RCC 7860 (cell line): ENCODE measurements at regions not wholly inside any gene's neighbourhood (a gene's known extent, or its start where the extent isn't known, plus 50 kb on each side); places are given as distances from the start of the nearest gene placed in this dataset.

ENCODE experiments used
- DNase-seq: peaks from one replicate; pipeline ENCODE4 v3.0.0-alpha.2; 2015; ENCODE audit warnings: low spot score
- FAIRE-seq: peaks from 2 replicates; lab custom pipeline; 2012; peaks lifted over from hg19 to GRCh38; lab: Jason Lieb, UNC

DNA sequence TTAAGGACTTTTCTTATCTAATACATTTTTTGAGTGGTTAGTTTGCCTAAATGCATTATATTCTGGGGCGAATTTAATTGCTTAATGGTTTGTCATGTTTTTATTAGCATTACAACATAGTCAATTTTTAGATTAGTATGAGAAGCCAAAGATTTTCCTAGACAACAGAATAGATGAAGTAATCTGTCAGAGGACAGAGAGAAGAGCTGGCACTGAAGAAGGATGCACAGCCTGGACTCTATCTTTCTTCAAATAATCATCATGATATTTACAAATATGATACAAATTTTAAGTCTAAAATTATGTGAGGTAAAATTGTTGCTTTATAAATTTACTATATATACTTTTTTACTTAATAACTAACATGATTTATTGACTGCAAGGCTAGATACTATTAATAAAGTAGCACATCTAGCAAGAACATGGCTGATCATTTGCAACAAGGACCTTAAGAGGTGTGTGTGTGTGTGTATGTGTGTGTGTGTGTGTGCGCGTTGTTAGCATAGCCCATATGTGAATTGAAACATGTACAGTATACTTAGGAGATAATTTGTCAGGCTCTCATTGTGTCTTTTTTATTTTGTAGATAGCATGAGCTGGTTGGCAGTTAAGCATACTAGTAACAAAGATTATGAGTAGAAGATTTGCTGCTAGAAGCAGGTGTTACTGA, 752.2 kb downstream of the DCDC2C start:
- DNase-seq: no peak
- FAIRE-seq: no peak

DNA sequence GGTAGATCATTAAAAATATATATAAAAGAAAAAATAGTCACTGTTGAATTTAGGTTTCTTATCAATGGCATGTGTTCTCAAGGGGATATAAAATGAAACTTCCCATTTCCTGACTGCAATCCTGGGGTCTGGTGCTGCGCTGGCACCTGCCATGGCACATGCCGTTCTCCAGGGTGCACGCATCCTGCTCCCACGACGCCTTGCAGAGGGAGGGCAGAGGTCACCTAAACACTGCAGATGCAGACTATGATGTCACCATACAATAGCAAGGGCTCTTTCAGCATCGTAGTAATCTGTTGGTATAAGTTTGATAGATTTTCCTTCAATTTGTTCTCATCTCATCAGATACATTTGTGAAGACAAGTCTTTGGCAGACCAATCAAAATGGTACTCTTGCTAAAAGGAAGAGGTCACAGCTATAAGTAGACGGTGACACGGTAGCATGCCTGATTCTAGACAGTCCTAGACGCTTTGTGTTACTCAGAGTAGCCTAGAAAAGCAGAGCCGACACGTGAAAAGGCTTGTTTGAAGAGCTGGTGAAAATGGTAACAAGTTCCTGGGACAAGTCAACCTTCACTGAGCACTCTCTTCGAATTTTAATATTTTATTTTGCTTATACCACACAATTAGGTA, 761.4 kb downstream of the DCDC2C start:
- DNase-seq: no peak
- no peak for FAIRE-seq

DNA sequence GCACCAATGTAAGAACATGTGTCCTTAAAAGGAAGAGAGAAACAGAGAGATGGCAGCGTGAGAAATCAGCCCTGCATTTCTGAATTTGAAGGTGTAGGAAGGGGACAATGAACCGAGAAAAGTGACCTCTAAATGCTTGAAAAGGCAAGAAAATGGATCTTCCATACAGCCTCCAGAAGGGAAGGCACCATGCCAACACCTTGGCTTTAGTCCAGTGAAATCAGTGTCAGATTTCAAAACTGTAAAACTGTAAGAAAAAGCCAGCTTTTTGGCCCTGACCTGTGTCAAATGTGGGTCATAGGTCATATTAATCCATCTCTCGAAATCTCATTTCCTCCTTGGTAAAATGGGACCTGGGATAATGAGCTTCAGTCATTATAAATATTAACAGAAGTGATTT, 762.3 kb downstream of the DCDC2C start:
- FAIRE-seq (no peak), DNase-seq (no peak)

GRCh38 chr2:4475618-4476017, 772.2 kb downstream of the DCDC2C start:
- DNase-seq (no peak), FAIRE-seq (no peak)

DNA sequence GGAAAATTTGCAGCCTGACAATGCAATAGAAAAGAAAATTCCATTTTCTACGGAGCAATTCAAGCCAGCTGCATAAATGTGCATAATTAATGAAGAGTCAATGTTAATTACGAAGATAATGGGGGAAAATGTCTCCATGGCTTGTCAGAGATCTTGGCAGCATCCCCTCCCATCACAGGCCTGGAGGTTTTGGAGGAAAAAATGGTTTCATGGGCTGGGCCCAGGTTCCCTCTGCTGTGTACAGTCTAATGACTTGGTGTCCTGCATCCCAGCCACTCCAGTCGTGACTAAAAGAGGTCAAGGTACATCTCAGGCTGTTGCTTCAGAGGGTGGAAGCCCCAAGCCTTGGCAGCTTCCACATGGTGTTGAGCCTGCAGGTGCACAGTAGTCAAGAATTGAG, 779.7 kb downstream of the DCDC2C start:
- FAIRE-seq: no peak
- no peak for DNase-seq

DNA sequence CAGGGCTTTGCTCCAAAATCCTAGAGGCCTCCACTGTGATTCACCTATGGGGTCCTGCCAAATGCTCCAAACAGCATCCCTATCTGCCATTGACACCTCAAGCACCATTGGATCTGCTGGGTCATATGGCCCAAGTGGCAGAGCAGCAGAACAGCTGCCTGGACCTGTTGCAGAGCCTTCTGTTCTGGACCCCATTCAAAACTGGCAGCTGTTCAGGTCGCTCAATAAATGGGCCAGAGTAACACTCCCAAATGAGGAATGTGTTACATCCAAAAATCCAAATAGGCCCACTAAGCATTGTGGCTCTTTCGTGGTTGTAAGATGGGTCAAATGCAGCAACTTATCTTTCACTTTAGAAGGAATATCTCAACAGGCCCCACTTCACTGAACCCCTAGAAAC, 783.6 kb downstream of the DCDC2C start:
- DNase-seq (no peak), FAIRE-seq (no peak)

DNA sequence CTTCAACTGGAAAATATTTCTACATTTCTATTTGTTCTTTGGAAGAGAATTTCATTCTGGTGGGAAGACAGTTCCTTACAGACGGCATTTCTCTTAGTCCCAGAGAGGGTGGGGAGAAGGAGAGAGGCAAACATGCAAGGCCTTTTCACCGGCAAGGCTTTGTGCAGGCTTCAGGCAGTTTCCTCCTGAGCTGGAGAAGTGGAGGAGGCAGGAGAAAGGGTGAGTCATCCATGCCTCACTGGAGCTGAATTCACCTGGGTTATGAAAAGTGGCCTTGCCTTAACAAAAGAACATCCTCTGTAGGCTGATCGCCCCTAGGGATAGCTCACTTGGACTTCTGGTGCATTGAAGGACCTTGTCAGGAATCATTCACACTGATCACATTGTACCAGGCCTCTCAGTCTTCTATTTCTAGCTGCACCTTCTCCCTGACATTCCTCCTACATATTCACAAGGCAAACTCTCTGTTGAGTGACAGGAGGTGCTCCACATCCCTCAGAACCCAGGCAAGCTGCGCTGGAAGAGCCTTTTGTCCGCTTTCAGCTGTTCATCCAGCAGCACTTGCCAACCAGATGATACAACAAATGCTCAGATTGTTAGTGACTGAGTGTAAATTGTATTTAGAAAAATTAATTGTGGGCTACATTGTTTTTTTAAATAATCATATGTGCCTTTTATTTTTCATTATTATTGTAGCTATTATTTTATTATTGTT, 796.1 kb downstream of the DCDC2C start:
- FAIRE-seq: no peak

DNA sequence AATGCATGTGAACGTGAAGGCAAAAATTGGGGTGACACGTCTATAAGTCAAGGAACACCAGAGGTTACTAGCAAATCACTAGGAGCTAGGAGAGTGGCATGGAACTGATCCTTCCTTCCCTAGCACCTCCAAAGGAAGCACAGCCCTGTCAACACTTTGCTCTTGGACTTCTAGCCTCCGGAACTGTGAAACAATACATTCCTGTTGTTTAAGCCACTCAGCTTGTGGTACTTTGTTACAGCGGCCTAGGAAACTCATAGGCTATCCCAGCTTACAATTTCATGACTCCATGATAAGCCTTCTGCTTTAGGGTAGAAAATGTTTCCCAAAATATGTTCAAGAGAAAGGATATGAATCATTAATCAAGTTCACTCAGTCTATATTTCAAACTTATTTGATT, 798.1 kb downstream of the DCDC2C start:
- FAIRE-seq (no peak), DNase-seq (no peak)

More for the DNA sequence above, 796.1 kb downstream of the DCDC2C start:
- no peak for DNase-seq

DNA sequence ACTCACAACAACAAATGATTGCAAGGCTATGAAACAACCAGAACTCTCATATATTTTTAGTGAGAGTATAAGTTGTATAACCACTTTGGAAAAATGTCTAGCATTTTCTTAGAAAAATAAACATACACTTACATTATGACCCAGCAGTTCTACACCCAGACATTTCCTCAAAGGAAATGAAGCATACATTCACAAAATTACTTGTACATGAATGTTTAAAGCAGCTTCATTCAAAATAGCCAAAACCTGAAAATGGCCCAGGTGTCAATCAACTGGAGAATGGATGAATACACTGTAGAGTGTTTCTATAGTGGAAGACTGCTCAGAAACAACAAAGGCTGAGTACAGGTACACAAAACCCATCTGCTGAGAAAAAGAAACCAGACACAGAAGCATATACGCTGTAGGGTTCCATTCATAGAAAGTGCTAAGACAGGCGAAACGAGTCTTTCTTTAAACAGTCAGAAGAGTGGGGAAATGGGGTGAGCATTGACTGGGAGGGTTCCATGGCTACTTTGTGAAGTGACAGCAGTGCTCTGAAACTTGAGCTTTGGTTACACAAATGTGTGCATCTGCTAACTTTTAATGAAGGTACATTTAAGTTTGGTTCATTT, 799.0 kb downstream of the DCDC2C start:
- no peak for DNase-seq
- no peak for FAIRE-seq

- no peak for FAIRE-seq
- no peak for DNase-seq
Observed at GRCh38 chr2:4507661-4508060, 804.3 kb downstream of the DCDC2C start.

DNA sequence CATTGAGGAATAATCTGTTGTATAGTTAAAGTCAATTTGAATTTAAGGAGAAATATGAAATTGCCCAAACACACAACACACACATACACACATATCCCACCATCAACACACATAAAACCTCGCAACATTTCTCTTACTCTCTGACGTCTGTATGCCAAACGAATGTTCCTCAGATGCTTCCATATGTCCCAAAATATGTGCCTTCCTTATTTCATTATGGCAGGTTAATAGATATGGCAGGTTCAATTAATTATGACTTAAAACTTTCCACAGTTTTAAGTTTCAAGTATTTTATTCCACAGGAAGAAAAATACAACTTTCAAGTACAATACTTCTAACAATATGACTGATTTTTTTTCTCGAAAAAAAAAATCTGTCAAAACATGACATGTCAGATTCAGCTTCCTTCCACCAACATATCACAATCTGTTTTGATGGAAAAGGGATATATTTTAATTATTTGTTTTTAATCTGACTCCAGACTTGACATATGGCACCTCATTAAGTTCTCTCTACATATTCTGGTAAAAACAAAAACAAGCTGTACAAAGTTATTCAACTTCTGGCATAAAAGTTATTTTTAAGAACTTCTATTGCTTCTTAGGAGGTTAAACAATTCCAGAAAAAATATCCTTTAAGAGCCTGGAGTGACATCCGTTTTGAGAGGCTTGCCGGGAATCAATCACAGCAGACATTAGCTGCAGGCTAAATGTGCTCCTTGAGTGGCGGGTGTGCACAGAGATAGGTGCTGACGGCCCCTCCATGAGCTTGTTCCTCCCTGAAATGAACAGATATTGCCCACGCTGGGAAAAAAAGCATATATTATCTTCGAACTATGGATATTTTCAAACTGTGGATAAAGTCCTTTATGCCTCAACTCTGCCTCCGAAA, 812.7 kb downstream of the DCDC2C start:
- FAIRE-seq (no peak), DNase-seq (no peak)

DNA sequence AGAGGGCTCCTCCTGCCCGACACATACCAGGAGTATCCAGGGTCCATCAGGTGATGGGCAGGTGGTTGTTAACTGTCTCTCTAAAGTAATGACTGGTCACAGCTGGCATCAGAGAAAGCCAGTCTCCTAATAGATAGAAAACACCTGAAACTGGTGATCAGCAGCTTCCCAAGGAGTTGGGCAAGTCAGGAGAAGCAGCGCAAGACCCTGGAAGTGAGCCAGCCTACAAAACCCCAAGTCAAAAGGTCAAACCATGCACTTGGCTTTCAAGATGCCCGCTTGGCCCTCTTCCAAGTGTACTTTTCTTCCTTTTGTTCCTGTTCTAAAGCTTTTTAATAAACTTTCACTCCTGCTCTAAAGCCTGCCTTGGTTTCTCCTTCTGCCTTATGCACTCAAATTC, 815.2 kb downstream of the DCDC2C start:
- DNase-seq (no peak), FAIRE-seq (no peak)

- FAIRE-seq (no peak), DNase-seq (no peak)
Observed at GRCh38 chr2:4522498-4523421, 819.4 kb downstream of the DCDC2C start.

DNA sequence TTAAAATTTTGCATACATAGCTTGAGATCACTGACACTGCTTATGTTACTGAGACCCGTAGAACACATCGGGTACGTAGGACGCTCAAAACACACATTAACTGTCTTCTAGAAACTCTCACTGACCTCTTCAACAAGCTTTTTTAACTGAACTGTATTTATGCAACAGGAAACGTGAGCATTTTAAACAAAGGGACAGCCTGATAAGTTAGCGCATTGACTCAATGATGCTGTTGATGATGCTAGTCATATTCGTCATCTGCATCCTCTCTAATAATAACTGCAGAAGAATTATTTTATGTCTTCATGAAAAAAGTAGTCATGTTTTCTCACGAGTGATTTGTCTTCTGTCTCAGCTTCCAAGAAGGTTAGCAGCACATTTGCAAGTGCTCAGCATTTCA, 824.0 kb downstream of the DCDC2C start:
- DNase-seq (no peak), FAIRE-seq (no peak)

DNA sequence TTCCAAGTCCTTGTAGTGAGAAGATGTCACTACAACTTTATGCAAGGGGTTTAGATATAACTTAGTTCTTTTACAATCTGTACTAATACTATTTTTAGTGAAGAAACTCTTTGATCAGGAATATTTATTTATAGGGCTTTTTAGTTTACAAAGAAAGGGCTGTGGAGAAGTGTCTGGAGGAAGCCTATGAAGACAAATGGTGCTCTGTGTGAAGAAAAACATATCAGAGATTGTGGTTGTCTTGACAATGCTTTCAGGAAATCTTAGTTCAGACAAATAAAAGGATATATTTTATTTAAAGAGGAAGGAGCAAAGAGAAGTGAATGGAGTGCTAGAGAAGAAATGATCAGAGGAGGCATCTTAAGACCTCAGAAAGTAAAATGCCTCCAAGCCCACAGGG, 824.9 kb downstream of the DCDC2C start:
- no peak for DNase-seq
- no peak for FAIRE-seq

- FAIRE-seq (no peak), DNase-seq (no peak)
Observed at GRCh38 chr2:4528773-4529172, 825.4 kb downstream of the DCDC2C start.

GRCh38 chr2:4529738-4530137, 826.4 kb downstream of the DCDC2C start:
- no peak for FAIRE-seq

DNA sequence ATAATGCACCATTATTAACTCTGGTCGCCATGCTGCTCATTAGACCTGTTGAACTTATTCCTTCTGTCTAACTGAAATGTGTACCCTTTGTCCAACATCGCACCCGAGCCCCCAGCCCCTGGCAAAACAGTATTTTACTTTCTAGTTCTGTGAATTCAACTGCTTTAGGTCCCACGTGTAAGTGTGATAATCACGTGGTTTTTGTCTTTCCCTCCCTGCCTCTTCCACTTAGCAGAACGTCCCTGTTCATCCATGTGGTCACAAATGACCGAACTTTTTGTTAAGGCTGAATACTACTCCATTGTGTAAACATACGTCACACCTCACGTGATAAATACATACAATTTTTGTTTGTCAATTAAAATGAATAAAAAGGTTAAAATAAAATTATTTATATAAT, 826.9 kb downstream of the DCDC2C start:
- FAIRE-seq: no peak
- no peak for DNase-seq

More at GRCh38 chr2:4529738-4530137, 826.4 kb downstream of the DCDC2C start:
- no peak for DNase-seq

- no peak for DNase-seq
- FAIRE-seq: no peak
Observed at GRCh38 chr2:4533806-4534205, 830.4 kb downstream of the DCDC2C start.

DNA sequence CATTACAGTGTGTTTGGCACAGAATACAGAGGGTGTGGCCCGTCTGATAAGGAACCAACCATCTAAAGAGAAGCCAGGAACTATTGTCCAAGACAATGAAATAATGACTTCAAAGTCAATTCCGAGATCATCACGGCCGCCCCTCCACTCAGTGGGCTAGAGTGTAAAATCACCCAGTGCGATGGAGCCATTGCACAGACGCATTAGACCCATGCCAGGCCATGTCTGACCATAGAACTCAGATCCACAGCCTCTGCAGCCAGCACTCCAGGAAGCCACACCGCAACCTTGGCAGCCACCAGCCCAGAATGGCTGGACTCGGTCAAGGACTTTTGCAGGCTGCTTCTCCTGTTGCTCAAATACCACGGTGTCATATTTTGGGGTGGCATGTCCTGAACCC, 835.7 kb downstream of the DCDC2C start:
- FAIRE-seq (no peak), DNase-seq (no peak)
